PC-3 (cell line): ENCODE measurements at regions not wholly inside any gene's neighbourhood (a gene's known extent, or its start where the extent isn't known, plus 50 kb on each side); places are given as distances from the start of the nearest gene placed in this dataset.

Experiments
- ATAC-seq: fragments of 200-7000 bp; cut with Tn5 transposase; 2 replicates; pipeline ENCODE4 v1.9.1; 2020; ENCODE audit warnings: mild to moderate bottlenecking, moderate library complexity
- BruUV-seq: library from RNA; stranded (reverse); fragments of 400-500 nt; replicated peaks from 2 replicates; lab custom pipeline; 2021; lab: Mats Ljungman, UMichigan
- CTCF ChIA-PET: fragments of 300-600 bp; sonication (Branson Sonifier 250); formaldehyde crosslinking; loops from one replicate; lab custom pipeline; 2022; ENCODE audit warnings: antibody characterized with exemption; lab: Charles Lee
- POLR2A ChIA-PET: fragments of 300-600 bp; sonication (Branson Sonifier 250); formaldehyde crosslinking; loops from one replicate; lab custom pipeline; 2022; ENCODE audit warnings: antibody characterized with exemption; ENCODE audit not compliant: unreplicated experiment; lab: Charles Lee
- DNase-seq: peaks from one replicate; pipeline ENCODE4 v3.0.0-alpha.2; 2015
- H2AFZ ChIP-seq: fragments of 300-600 bp; sonication (generic); 2 replicates; pipeline ENCODE4 v1.6.0; 2016; ENCODE audit warnings: antibody characterized with exemption, low read length
- H3F3A ChIP-seq: fragments of 300-600 bp; sonication (generic); one replicate; pipeline ENCODE4 v1.6.0; 2017; ENCODE audit warnings: antibody characterized with exemption, low read length, control low read depth, mild to moderate bottlenecking; ENCODE audit not compliant: unreplicated experiment
- H3K27ac ChIP-seq: fragments of 300-600 bp; sonication (generic); 2 replicates; pipeline ENCODE4 v1.5.1; 2016; ENCODE audit warnings: mild to moderate bottlenecking, low read length
- H3K27me3 ChIP-seq: fragments of 300-600 bp; sonication (generic); 2 replicates; pipeline ENCODE4 v1.6.1; 2016; ENCODE audit warnings: low read length, mixed read lengths
- H3K36me3 ChIP-seq: fragments of 300-600 bp; sonication (generic); 2 replicates; pipeline ENCODE4 v1.6.1; 2016; ENCODE audit warnings: low read depth, mixed run types, low read length, mixed read lengths
- H3K4me1 ChIP-seq: fragments of 300-600 bp; sonication (generic); 2 replicates; pipeline ENCODE4 v1.5.1; 2016; ENCODE audit warnings: low read length; ENCODE audit not compliant: insufficient read depth
- H3K4me2 ChIP-seq: fragments of 300-600 bp; sonication (generic); 2 replicates; pipeline ENCODE4 v1.6.0; 2016; ENCODE audit warnings: low read length
- H3K4me3 ChIP-seq: fragments of 300-600 bp; sonication (generic); 2 replicates; pipeline ENCODE4 v1.5.1; 2016; ENCODE audit warnings: mild to moderate bottlenecking, low read length, mixed read lengths
- H3K79me2 ChIP-seq: fragments of 300-600 bp; sonication (generic); 2 replicates; pipeline ENCODE4 v1.6.1; 2017; ENCODE audit warnings: low read length, mixed read lengths
- H3K9ac ChIP-seq: fragments of 300-600 bp; sonication (generic); 2 replicates; pipeline ENCODE4 v1.6.0; 2016; ENCODE audit warnings: mild to moderate bottlenecking, low read length
- H3K9me2 ChIP-seq: fragments of 300-600 bp; sonication (generic); replicated peaks from 2 replicates; pipeline ENCODE4 v1.6.1; 2016; ENCODE audit warnings: mixed run types, low read length, mixed read lengths
- H3K9me3 ChIP-seq: fragments of 300-600 bp; sonication (generic); 2 replicates; pipeline ENCODE4 v1.6.1; 2016; ENCODE audit warnings: low read length, mixed read lengths
- H4K20me1 ChIP-seq: fragments of 300-600 bp; sonication (generic); 2 replicates; pipeline ENCODE4 v1.6.1; 2016; ENCODE audit warnings: low read length, mixed read lengths
- CTCF ChIP-seq: fragments of 300-600 bp; sonication (generic); conservative IDR thresholded peaks from 2 replicates; pipeline ENCODE4 v1.5.1; 2017; ENCODE audit warnings: antibody characterized with exemption, low read depth, mild to moderate bottlenecking, low read length
- EZH2 ChIP-seq: fragments of 300-600 bp; sonication (generic); IDR thresholded peaks from one replicate; pipeline ENCODE4 v1.6.1; 2017; ENCODE audit warnings: antibody characterized with exemption, mild to moderate bottlenecking, low read length; ENCODE audit not compliant: unreplicated experiment
- EZH2phosphoT487 ChIP-seq: fragments of 300-600 bp; sonication (generic); IDR thresholded peaks from 2 replicates; pipeline ENCODE4 v1.6.1; 2018; ENCODE audit warnings: mild to moderate bottlenecking, antibody characterized with exemption, low read length, borderline replicate concordance
- intact Hi-C: fragments of 100-400 bp; cut with micrococcal nuclease; formaldehyde crosslinking; loops from 2 replicates; pipeline ENCODE4 v1.9.0; 2023

GRCh38 chr10:70966646-70967553, 78.5 kb upstream of the PCBD1 start:
- CTCF ChIA-PET: no interaction called here

GRCh38 chr10:70967591-70968587, 79.5 kb upstream of the PCBD1 start:
- BruUV-seq: no TSS peak
- Histone ChIP-seq H2AFZ (no peak overlapping the region), H3K4me1 (peaks cover 3% of the 10 kb centered on the region; the same call in 1 of the 2 replicates), H3K4me2 (no peak overlapping the region), H3K36me3 (no peaks in the 10 kb centered on the region), H3K79me2 (no peaks in the 10 kb centered on the region), H3K9ac (no peak overlapping the region), H3K27me3 (peaks cover under 1% of the 10 kb centered on the region; the same call in 1 of the 2 replicates), H3K4me3 (no peak overlapping the region), H3K9me2 (no peaks in the 10 kb centered on the region), H3K27ac (no peak overlapping the region), H4K20me1 (no peaks in the 10 kb centered on the region), H3K9me3 (no peaks in the 10 kb centered on the region), H3F3A (no peaks in the 10 kb centered on the region)
- no peak for ATAC-seq
- intact Hi-C loops: no loop called here
- CTCF ChIA-PET: no interaction called here
- DNase-seq: peak; percentile 43
- TF ChIP-seq EZH2phosphoT487 (no peak), CTCF (no peak), EZH2 (no peak)
- POLR2A ChIA-PET: no interaction called here

More at GRCh38 chr10:70966646-70967553, 78.5 kb upstream of the PCBD1 start:
- peaks cover 4% of the 10 kb centered on the region; the same call in 1 of the 2 replicates for H3K27me3 ChIP-seq
- no TSS peak for BruUV-seq
- H3K4me3 ChIP-seq: no peak overlapping the region
- H3K9me3 ChIP-seq: no peaks in the 10 kb centered on the region
- H4K20me1 ChIP-seq: no peaks in the 10 kb centered on the region
- no peaks in the 10 kb centered on the region for H3F3A ChIP-seq
- no peaks in the 10 kb centered on the region for H3K36me3 ChIP-seq
- H3K9ac ChIP-seq: no peak overlapping the region
- no peak for ATAC-seq
- POLR2A ChIA-PET: no interaction called here
- no peak overlapping the region for H2AFZ ChIP-seq
- DNase-seq: no peak
- H3K4me1 ChIP-seq: peaks cover 3% of the 10 kb centered on the region; the same call in 1 of the 2 replicates
- H3K4me2 ChIP-seq: no peak overlapping the region
- TF ChIP-seq CTCF (no peak), EZH2 (no peak), EZH2phosphoT487 (no peak)
- no peaks in the 10 kb centered on the region for H3K9me2 ChIP-seq
- intact Hi-C loops: no loop called here
- no peak overlapping the region for H3K27ac ChIP-seq
- H3K79me2 ChIP-seq: no peaks in the 10 kb centered on the region
